IPS-18c (cell line): ENCODE measurements at regions not wholly inside any gene's neighbourhood (a gene's known extent, or its start where the extent isn't known, plus 50 kb on each side); places are given as distances from the start of the nearest gene placed in this dataset.

ENCODE experiments used
- H3K4me3 ChIP-seq: 2 replicates; pipeline ENCODE4 v1.7.0; 2013; ENCODE audit warnings: low read depth, mild to moderate bottlenecking, low read length, moderate library complexity; ENCODE audit not compliant: insufficient read depth
- H3K9me3 ChIP-seq: one replicate; pipeline ENCODE4 v1.6.1; 2013; ENCODE audit warnings: mild to moderate bottlenecking, low read length, moderate library complexity; ENCODE audit not compliant: control insufficient read depth, insufficient read depth

DNA sequence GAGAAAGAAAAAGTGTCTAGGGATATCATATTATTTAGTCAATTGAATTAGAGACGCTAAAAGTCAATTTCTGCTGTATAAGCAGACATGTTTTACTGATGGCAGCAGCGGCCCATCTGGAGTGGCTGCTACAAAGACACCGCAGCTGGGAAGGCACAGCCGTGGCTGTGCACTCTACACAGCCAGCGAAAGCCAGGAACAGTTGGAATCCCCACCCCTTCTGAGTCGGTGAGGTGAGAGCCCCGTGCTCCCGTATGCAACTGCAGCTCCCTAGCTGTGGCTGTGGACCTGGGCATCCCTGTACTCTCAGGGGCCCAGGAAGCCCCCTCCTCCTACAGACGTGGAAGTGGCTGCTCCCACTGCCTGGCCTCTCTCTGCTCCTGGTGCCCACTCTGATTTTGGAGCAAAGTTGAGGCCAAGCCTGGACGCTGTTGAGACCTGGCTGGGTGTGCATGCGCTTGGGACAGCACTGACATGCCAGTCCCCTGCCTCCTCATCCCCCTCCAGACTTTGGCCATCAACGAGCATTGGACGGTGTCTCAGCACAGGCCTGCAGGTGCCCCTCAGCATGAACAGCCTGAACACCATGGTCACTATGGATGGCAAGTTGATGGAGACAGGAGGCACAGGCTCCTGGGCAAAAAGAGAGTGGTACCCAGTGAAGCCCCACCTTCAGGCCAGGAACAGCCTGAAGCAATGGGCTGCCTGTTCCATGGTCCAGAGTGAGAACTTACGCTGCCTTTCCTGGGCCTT, 944.0 kb upstream of the MIR17HG start:
- no peak overlapping the region for H3K4me3 ChIP-seq
- peaks cover 4% of the 10 kb centered on the region for H3K9me3 ChIP-seq

DNA sequence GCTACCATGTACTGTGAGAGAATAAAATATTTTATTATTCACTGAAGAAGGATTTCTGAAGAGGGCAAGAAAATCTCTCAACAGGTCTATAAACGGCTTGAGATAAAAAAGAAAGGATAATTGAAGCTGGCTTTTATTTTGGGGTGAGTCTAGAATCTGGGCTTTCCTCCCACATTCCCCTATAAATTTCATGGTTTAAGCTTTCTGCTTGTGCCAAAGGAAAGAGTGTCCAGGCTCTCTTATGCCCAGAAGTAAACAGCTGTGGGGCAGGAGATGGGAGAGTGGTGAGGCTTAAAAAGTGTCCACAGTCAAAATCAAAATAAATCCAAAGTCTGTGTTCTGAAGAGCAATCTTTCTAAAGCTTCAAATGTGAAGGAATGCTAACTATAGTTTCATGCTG, 942.2 kb upstream of the MIR17HG start:
- Histone ChIP-seq H3K4me3 (no peak overlapping the region), H3K9me3 (peaks cover 4% of the 10 kb centered on the region)

DNA sequence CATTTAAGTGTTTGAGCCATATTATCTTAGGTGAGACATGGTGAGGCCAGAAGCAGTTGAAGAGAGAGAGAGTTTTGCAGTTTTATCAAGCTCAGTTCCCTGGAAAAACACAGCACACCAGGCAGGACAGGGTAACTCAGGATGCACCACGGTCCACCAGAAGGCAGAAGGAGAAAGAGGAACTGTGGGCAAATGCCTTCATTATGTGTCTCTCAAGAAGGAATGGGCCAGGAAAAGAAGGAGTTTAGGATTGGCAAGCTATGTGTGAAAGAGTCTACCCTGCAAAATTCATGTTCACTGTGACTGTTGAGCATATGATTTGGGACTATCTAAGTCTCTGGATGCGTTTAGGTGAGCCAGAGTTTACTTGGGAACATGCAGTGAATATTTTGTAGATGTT, 934.5 kb upstream of the MIR17HG start:
- H3K4me3 ChIP-seq = no peak overlapping the region
- H3K9me3 ChIP-seq = no peaks in the 10 kb centered on the region

DNA sequence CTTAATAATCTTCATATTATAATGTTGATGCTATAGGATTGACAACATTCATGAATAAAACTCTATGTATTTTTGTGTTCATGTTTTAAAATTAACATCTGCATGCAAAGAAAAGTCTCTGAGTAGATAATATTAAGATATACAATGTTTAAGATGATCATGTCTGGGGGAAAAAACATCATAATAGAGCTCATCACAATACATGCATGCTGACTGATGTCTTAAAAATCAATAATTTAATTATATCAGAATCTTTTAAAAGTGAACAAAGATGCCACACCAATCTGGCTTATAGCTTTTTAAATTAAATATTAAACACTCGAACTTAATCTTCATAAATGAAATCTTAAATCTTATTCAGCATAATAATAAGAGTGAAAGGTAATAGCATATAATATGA, 933.9 kb upstream of the MIR17HG start:
- no peak overlapping the region for H3K4me3 ChIP-seq

DNA sequence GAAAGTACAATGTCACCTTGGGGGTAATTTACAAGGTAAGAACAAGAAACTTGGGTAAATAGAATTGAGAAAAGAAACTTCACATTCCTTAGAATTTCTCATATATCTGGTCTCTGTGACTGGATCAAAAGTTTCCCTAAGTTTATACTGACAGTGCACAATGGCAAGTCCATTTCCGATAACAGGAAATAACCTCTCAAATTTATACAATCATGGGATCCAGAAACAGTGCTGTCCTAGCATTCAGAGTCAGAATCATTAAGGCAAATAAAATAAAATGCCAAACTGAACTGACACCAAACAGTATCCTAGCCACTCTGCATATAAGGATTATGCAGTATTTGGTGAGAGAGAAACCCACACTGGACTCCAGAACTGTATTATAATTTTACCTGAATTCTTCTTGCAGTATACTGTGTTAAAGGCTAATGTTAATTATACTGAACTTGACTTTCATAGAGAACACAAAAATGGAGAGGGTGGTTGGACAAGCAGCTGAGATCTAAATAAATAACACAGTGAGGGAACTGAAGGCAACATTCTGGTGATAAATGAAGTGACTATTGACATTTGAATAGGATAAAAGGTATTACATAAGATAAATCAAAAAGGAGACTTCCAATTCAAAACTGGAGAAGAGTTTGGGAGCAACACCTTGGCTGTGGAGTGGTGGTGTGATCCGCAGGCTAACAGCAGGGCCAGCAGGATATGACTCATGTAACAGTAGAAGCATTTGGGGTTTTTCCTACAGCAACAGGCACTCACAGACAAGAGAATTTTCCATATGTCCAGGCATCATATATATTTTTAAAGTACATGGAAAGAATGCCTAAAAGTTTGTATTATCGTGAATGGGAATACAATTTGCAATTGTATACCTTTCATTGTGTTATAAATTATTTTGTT, 932.5 kb upstream of the MIR17HG start:
- H3K4me3 ChIP-seq = no peak overlapping the region
- no peaks in the 10 kb centered on the region for H3K9me3 ChIP-seq

More for the DNA sequence above, 933.9 kb upstream of the MIR17HG start:
- no peaks in the 10 kb centered on the region for H3K9me3 ChIP-seq

DNA sequence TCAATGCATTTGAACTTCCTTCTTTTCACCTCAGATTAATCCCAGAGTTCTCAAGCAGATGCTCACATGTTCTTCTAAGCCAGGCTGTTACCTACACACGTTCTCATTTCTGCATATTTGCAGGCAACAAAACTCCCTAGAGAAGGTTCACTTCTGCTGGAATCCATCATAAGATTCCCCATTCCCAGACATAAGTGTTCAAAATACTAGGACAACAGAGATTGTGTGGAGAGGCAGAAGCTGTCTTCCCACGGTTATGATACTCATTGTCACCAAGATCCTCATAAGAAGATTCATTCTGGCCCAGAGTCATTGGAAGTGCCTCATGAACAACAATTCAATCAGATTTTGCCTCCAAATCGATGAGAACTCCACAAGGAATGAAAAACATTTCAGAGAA, 931.6 kb upstream of the MIR17HG start:
- Histone ChIP-seq H3K9me3 (no peaks in the 10 kb centered on the region), H3K4me3 (no peak overlapping the region)

DNA sequence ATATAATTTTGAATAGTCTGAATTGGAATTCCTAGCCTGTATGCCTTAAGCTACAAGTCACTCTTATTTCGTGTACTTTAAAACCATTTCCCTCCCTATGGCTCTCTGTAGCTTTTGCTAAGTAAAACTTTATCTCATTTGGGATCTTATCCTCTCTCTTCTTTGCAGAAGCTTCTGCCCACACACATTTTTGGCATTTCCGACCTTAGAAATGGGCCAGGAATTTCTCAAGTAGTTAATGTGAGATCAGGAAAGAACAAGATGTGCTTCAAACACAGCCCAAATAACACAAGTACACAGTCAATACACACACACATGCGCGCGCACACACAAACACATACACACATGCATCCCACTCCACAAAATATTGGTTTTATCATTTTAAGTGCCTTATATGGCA, 931.0 kb upstream of the MIR17HG start:
- no peaks in the 10 kb centered on the region for H3K9me3 ChIP-seq

DNA sequence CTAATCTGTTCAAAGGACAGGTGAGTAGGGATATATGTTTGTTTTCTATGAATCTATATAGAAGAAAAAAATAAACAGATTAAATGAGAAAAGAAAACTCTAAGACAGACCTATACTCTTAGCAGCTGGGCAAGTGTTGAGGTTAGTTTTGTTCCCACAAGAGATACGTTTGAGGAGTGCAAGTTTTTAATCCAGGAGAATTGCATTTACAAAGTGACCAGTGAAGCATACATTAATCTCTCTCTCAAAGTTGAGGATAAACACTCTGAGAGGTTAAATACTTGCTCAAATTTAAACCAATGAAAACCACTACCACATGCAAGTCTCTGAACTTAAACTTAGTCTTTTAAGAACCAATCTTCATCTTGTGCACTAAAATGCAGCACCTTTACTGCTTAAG, 930.5 kb upstream of the MIR17HG start:
- Histone ChIP-seq H3K4me3 (no peak overlapping the region), H3K9me3 (no peaks in the 10 kb centered on the region)

More for the DNA sequence above, 931.0 kb upstream of the MIR17HG start:
- H3K4me3 ChIP-seq = no peak overlapping the region

DNA sequence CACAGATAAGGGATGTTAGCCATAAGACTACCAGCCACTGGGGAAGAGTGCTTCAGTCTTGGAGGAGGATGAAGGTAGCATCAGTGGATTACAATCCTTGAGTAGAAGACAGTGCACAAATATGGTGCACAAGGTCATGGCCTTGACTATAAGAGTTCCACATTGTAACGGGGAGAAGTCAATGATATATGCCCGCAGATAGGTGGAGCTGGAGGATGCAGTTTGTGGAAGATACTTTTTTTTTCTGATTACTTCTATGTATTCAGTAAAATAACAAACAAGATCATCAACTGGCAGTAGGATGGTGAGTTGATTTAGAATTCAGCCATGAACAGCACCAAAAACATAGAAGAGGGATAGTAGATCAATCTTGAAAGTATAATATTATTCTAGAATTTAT, 926.8 kb upstream of the MIR17HG start:
- no peaks in the 10 kb centered on the region for H3K9me3 ChIP-seq
- no peak overlapping the region for H3K4me3 ChIP-seq

DNA sequence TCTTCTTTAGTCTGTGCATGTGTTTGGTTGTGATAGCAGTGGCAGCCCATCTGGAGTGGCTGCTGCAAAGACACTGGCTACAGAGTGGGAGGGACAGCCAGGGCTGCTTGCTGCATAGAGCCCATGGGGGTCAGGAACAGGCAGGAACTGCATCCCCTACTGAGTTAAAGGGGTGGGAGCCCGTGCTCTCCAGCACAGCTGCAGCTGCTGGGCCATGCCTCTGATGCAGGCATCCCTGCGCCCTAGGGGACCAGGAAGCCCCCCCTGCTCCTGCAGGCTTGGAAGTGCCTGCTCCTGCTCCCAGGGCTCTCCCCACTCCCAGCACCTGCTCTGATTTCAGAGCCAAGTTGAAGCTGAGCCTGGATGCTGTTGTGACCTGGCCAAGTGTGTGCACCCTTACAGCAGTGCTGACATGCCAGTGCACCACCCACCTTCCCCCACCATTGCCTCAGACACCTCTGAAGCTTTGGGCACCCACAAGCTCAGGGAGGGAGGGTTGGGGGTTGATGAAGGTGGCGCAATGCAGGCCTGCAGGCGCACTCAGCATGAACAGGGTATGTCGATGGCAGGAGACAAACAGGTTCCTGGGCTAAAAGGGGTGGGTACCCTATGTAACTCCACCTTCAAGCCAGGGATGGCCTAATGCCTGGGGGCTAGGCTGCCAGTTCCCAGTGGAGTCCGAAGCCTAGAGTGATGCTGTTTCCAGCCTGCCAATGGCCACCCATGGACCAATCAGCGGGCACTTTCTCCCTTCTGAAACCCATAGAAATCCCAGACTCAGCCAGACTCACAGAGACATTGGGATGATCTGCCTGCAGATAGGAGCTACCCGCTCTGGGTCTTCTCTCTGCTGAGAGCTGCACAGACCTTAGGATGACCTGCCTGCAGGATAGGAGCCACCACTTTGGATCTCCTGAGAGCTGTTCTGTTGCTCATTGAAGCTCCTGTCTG, 919.9 kb upstream of the MIR17HG start:
- no peaks in the 10 kb centered on the region for H3K9me3 ChIP-seq
- H3K4me3 ChIP-seq = no peak overlapping the region

DNA sequence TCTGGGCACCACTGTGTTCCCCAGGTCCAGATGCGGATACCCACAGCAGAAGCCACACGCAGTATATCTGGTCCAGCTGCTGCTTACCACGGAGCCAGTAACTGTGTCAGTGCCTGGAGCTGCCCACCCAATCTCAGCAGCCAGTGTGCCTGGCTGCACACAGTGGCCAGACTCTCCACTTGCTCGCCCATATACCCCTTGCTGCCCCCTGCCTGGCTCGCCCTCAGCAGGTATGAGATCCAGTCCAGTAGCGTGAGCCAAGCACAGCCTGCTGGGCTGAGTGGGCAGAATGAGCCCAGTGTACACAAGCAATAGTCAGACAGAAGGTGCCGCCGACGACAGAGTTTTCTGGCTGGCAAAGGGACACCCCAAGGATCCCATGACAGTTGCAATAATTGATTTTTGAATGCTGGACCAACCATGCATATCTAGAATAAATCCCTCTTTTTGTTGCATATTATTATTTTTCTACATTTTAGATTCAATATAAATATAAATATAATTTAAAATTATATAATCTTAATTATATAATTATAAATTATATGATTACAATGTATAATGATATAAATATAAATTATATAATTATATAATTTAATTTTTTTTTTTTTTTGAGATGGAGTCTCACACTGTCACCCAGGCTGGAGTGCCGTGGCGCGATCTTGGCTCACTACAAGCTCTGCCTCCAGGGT, 918.8 kb upstream of the MIR17HG start:
- Histone ChIP-seq H3K9me3 (no peaks in the 10 kb centered on the region), H3K4me3 (no peak overlapping the region)

DNA sequence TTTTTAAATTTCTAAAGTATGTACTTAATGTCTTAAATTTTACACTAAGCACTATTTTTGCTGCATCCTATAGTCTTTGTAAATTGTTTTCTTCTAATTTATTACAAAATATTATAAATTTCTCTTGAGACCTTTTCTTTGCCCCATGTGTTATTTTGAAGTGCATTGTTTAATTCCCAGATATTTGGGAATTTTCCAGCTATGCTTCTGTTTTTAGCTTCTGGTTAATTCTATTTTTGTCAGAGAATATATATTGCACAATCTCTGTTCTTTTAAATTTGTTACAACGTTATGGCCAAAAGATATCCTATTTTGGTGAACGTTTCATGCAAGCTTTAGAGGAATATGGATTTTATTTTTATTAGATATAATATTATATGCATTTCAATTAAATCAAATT, 917.4 kb upstream of the MIR17HG start:
- H3K4me3 ChIP-seq = no peak overlapping the region
- H3K9me3 ChIP-seq = no peaks in the 10 kb centered on the region

DNA sequence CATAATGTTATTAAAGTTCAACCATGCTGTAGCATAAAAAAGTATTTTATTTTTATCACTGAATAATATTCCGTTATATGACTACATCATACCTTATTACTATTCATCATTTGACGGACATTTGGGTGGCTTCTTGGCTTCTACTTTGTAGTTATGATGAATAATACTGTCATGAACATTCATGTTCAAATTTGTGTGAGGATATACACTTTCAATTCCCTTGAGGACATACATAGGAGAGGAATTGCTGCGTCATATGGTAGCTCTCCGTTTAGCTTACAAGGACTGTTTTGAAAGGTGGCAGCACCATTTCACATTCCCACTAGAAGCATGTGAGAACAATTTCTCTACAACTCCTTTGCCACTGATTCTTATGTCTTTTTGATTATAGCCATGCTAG, 910.8 kb upstream of the MIR17HG start:
- H3K9me3 ChIP-seq = no peaks in the 10 kb centered on the region
- no peak overlapping the region for H3K4me3 ChIP-seq

DNA sequence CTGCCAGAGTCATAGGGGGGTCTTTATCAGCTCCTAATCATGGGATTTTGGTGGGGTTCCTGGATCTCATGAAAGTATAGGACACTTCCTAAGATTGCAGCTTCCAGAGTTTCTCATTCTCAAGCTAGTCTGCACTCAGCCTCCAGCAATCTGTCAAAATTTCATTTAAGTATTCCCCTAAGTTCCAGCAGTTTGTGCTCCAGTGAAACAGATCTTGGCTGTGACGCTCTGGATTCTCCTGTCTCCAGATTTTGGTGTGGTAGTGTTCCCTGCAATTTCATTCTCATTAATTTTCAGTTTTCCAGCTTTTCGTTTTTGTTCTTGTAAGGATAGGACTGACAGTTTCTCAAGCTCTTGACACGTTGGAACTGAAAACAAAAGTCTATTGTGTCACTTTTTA, 908.9 kb upstream of the MIR17HG start:
- Histone ChIP-seq H3K4me3 (no peak overlapping the region), H3K9me3 (no peaks in the 10 kb centered on the region)

DNA sequence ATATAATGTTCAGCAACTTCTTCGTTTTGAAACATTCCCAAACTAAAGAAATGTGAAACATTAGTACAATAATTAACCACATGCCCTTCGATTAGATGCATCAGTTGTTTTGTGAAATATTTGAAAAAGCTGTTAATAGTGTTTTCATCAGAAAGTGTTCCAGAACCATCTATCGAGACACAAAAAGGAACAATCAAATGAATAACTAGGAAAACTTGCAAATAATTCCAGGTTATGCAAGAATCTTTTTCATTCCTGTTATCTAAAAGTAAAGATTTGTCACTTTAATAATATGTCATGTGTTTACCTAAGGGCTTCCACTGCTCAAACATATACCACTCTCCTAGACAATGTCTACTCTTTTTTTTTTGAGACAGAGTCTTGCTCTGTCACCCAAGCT, 904.2 kb upstream of the MIR17HG start:
- H3K4me3 ChIP-seq = no peak overlapping the region
- H3K9me3 ChIP-seq = no peaks in the 10 kb centered on the region

DNA sequence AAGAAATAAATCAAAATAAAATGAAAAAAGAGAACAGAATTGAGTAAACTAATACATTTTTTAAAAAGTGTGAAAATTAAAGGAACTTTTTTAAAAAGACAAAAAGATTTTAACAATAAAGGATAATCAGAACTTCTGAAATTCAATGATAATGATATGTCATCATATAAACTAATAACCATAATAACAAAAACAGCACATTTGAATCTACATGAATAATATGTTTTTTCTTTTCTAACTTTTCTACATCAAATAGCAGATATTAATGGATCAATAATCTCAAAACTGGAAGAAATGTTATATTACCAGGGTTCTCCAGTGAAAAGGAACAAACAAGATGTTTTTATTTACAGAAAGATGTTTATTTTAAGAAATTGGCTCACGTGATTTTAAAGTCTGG, 903.3 kb upstream of the MIR17HG start:
- H3K4me3 ChIP-seq = no peak overlapping the region
- no peaks in the 10 kb centered on the region for H3K9me3 ChIP-seq

DNA sequence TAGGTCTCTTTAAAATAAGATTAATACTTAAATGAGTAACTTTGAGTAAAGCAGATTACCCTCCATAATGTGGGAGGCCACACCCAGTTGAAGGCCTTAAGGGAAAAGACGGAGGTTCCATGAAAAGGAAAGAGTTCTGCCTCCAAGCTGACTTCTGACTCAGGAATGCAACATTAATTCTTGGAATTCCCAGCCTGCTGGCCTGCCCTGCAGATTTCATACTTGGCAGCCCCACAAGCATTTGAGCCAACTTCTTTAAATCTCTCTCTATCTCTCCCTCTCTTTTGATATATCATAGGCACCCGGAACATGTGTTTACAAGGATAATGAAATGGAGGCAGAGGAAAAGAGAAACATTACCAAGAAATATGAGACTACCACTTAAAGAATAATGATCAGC, 902.3 kb upstream of the MIR17HG start:
- H3K9me3 ChIP-seq = no peaks in the 10 kb centered on the region
- no peak overlapping the region for H3K4me3 ChIP-seq
